Upper lobe of right lung (tissue), 1 donor: ENCODE measurements at regions not wholly inside any gene's neighbourhood (a gene's known extent, or its start where the extent isn't known, plus 50 kb on each side); places are given as distances from the start of the nearest gene placed in this dataset.

ENCODE experiments used
- ATAC-seq: fragments of 200-7000 bp; cut with Tn5 transposase; one replicate; pipeline ENCODE4 v1.9.1; 2020; ENCODE audit warnings: mild to moderate bottlenecking, moderate library complexity
- DNase-seq: peaks from one replicate; pipeline ENCODE4 v3.0.0-alpha.2; 2020
- H3K27ac ChIP-seq: fragments of 200-600 bp; one replicate; pipeline ENCODE4 v1.8.0; 2022
- H3K27me3 ChIP-seq: fragments of 200-600 bp; one replicate; pipeline ENCODE4 v1.8.0; 2022; ENCODE audit warnings: mild to moderate bottlenecking
- H3K36me3 ChIP-seq: fragments of 200-600 bp; one replicate; pipeline ENCODE4 v1.8.0; 2022
- H3K4me1 ChIP-seq: fragments of 200-600 bp; one replicate; pipeline ENCODE4 v1.8.0; 2022
- H3K4me3 ChIP-seq: fragments of 200-600 bp; one replicate; pipeline ENCODE4 v1.8.0; 2022; ENCODE audit warnings: mild to moderate bottlenecking
- H3K9me3 ChIP-seq: fragments of 200-600 bp; one replicate; pipeline ENCODE4 v1.8.0; 2022
- CTCF ChIP-seq: fragments of 200-600 bp; IDR thresholded peaks from one replicate; pipeline ENCODE4 v1.8.0; 2022; ENCODE audit warnings: antibody characterized with exemption
- intact Hi-C: fragments of 100-400 bp; cut with DNase I; formaldehyde crosslinking; loops from one replicate; pipeline ENCODE4 v1.11.0; 2022
- donor health status: DM: no; HTN: yes; CAD: no; lungs with severe emphysema.

GRCh38 chr5:82414041-82414388 lies 135.9 kb upstream of the RPS23 start:
- ATAC-seq = no peak
- intact Hi-C loops = no loop called here
- H3K27ac ChIP-seq = no peak overlapping the region

GRCh38 chr5:82413302-82414040 lies 135.3 kb upstream of the RPS23 start:
- ATAC-seq (no peak), DNase-seq (no peak)
- no peaks in the 10 kb centered on the region for H3K9me3 ChIP-seq
- TF ChIP-seq CTCF = no peak
- no peak overlapping the region for H3K4me3 ChIP-seq
- H3K27me3 ChIP-seq = no peaks in the 10 kb centered on the region
- H3K36me3 ChIP-seq = no peaks in the 10 kb centered on the region
- H3K4me1 ChIP-seq = peaks cover 4% of the 10 kb centered on the region
- H3K27ac ChIP-seq = no peak overlapping the region
- intact Hi-C loops = no loop called here

More at GRCh38 chr5:82414041-82414388, 135.9 kb upstream of the RPS23 start:
- Histone ChIP-seq H3K4me1 (peaks cover 6% of the 10 kb centered on the region), H3K36me3 (no peaks in the 10 kb centered on the region), H3K27me3 (no peaks in the 10 kb centered on the region), H3K9me3 (no peaks in the 10 kb centered on the region), H3K4me3 (no peak overlapping the region)
- no peak for TF ChIP-seq CTCF
- DNase-seq = no peak

- no peak for TF ChIP-seq CTCF
- intact Hi-C loops = no loop called here
- no peaks in the 10 kb centered on the region for H3K9me3 ChIP-seq
- H3K27me3 ChIP-seq = no peaks in the 10 kb centered on the region
- no peak overlapping the region for H3K4me3 ChIP-seq
- H3K4me1 ChIP-seq = peaks cover 11% of the 10 kb centered on the region
- no peaks in the 10 kb centered on the region for H3K36me3 ChIP-seq
- ATAC-seq (peak; percentile 87), DNase-seq (no peak)
- no peak overlapping the region for H3K27ac ChIP-seq
Measured at GRCh38 chr5:82408033-82408432, 129.9 kb upstream of the RPS23 start.

GRCh38 chr5:82406205-82406773 lies 128.1 kb upstream of the RPS23 start:
- Histone ChIP-seq H3K4me1 (peaks cover 11% of the 10 kb centered on the region), H3K9me3 (no peaks in the 10 kb centered on the region), H3K36me3 (no peaks in the 10 kb centered on the region), H3K27ac (peak overlapping the region; percentile 60), H3K4me3 (no peak overlapping the region), H3K27me3 (no peaks in the 10 kb centered on the region)
- ATAC-seq = peak; percentile 73
- no peak for DNase-seq
- intact Hi-C loops = no loop called here
- TF ChIP-seq CTCF = no peak

GRCh38 chr5:82405618-82406204 lies 127.6 kb upstream of the RPS23 start:
- Histone ChIP-seq H3K27ac (peak overlapping the region; percentile 60), H3K4me3 (no peak overlapping the region), H3K9me3 (no peaks in the 10 kb centered on the region), H3K27me3 (no peaks in the 10 kb centered on the region), H3K4me1 (peaks cover 11% of the 10 kb centered on the region), H3K36me3 (no peaks in the 10 kb centered on the region)
- DNase-seq = no peak
- no peak for TF ChIP-seq CTCF
- peak; percentile 77 for ATAC-seq
- intact Hi-C loops = no loop called here
